Stimulated activated CD8-positive, alpha-beta memory T cell treated with anti-CD3 and anti-CD28 coated beads, Interleukin-15, amount 100 ng/mL, for 48 hours (primary cell): ENCODE measurements at regions not wholly inside any gene's neighbourhood (a gene's known extent, or its start where the extent isn't known, plus 50 kb on each side); places are given as distances from the start of the nearest gene placed in this dataset.

Experiments
- DNase-seq, 2 donors: peaks; one replicate each; pipeline ENCODE4 v3.0.0-alpha.2; 2020; ENCODE audit warnings: low read depth in 2 of 2

GRCh38 chr12:125360540-125360939 is 295.3 kb downstream of the AACS start:
- no peak for DNase-seq

- no peak for DNase-seq
Measured at GRCh38 chr12:125371033-125371432, 305.8 kb downstream of the AACS start.

- DNase-seq = no peak
Measured at GRCh38 chr12:125372085-125372484, 306.9 kb downstream of the AACS start.

GRCh38 chr12:125373375-125373774 is 308.1 kb downstream of the AACS start:
- DNase-seq = no peak

- DNase-seq = no peak
Measured at GRCh38 chr12:125376422-125376821, 311.2 kb downstream of the AACS start.

- no peak for DNase-seq
Measured at GRCh38 chr12:125377093-125377492, 311.9 kb downstream of the AACS start.

- DNase-seq = no peak
Measured at GRCh38 chr12:125381373-125381772, 316.1 kb downstream of the AACS start.

GRCh38 chr12:125382926-125383325 is 317.7 kb downstream of the AACS start:
- DNase-seq = no peak

GRCh38 chr12:125386652-125387051 is 321.4 kb downstream of the AACS start:
- no peak for DNase-seq

- DNase-seq = no peak
Measured at GRCh38 chr12:125387206-125387605, 322.0 kb downstream of the AACS start.

GRCh38 chr12:125389061-125389697 is 323.9 kb downstream of the AACS start:
- no peak for DNase-seq

GRCh38 chr12:125393569-125393968 is 328.3 kb downstream of the AACS start:
- no peak for DNase-seq

GRCh38 chr12:125395583-125396215 is 330.5 kb downstream of the AACS start:
- no peak for DNase-seq

GRCh38 chr12:125399489-125399888 is 334.3 kb downstream of the AACS start:
- DNase-seq = no peak

GRCh38 chr12:125402874-125403789 is 337.9 kb downstream of the AACS start:
- no peak for DNase-seq

GRCh38 chr12:125403843-125404242 is 338.6 kb downstream of the AACS start:
- no peak for DNase-seq

GRCh38 chr12:125406131-125406530 is 340.9 kb downstream of the AACS start:
- no peak for DNase-seq

- no peak for DNase-seq
Measured at GRCh38 chr12:125408718-125409117, 343.5 kb downstream of the AACS start.

- no peak for DNase-seq
Measured at GRCh38 chr12:125412506-125412905, 347.3 kb downstream of the AACS start.

- DNase-seq = no peak
Measured at GRCh38 chr12:125417446-125417845, 352.2 kb downstream of the AACS start.

GRCh38 chr12:125418902-125419564 is 353.8 kb downstream of the AACS start:
- DNase-seq = no peak

- DNase-seq = no peak
Measured at GRCh38 chr12:125424909-125425308, 359.7 kb downstream of the AACS start.
